ENCODE measurements at regions not wholly inside any gene's neighbourhood (a gene's known extent, or its start where the extent isn't known, plus 50 kb on each side); places are given as distances from the start of the nearest gene placed in this dataset.

DNA sequence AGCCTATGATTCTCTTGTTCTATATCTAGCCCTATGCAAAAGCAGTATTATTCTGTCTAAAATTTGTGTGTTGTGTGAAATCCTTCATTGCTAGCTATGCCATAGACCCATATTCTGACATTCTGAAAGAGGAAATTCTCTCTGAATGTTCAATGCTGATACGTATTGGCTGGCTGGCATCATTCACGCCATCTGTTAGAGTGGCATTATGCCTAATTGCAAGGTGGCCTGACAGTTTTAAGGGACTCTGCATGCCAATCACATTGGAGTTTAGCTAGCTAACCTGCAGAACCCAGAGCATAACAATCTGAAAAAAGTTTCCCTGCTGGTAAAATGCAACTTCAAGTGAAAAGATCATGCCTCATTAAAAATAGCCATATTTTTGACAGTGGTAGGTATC lies 316.0 kb downstream of the SOX11 start:
- DNase-seq (ENCODE audit: low read depth): no peak
- Histone ChIP-seq H3K4me3 (ENCODE audit: low read depth, low read length) (no peak overlapping the region), H3K36me3 (ENCODE audit: control insufficient read depth, insufficient read depth, low read length) (no peaks in the 10 kb centered on the region), H3K27me3 (ENCODE audit: control insufficient read depth, insufficient read depth, low read length) (no peaks in the 10 kb centered on the region)
- POLR2A ChIA-PET: no interaction called here
- TF ChIP-seq, protein P1, sequence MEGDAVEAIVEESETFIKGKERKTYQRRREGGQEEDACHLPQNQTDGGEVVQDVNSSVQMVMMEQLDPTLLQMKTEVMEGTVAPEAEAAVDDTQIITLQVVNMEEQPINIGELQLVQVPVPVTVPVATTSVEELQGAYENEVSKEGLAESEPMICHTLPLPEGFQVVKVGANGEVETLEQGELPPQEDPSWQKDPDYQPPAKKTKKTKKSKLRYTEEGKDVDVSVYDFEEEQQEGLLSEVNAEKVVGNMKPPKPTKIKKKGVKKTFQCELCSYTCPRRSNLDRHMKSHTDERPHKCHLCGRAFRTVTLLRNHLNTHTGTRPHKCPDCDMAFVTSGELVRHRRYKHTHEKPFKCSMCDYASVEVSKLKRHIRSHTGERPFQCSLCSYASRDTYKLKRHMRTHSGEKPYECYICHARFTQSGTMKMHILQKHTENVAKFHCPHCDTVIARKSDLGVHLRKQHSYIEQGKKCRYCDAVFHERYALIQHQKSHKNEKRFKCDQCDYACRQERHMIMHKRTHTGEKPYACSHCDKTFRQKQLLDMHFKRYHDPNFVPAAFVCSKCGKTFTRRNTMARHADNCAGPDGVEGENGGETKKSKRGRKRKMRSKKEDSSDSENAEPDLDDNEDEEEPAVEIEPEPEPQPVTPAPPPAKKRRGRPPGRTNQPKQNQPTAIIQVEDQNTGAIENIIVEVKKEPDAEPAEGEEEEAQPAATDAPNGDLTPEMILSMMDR (IDR thresholded peaks at IDR 0.05; ENCODE audit: insufficient read depth, low read depth, low read length): no peak
- CTCF ChIA-PET: no interaction called here

GRCh38 chr2:6008726-6009125 lies 316.5 kb downstream of the SOX11 start:
- CTCF ChIA-PET: no interaction called here
- no peak overlapping the region for H3K4me3 ChIP-seq (ENCODE audit: low read depth, low read length)
- no peak for DNase-seq (ENCODE audit: low read depth)
- POLR2A ChIA-PET: no interaction called here
- H3K36me3 ChIP-seq (ENCODE audit: control insufficient read depth, insufficient read depth, low read length): no peaks in the 10 kb centered on the region
- no peaks in the 10 kb centered on the region for H3K27me3 ChIP-seq (ENCODE audit: control insufficient read depth, insufficient read depth, low read length)
- TF ChIP-seq, protein P1 (IDR thresholded peaks at IDR 0.05; ENCODE audit: insufficient read depth, low read depth, low read length): no peak

- ChIA-PET POLR2A (no interaction called here), CTCF (interaction anchor here (0.7 kb wide), 1 partner anchor 627 kb away, joined by 3 read pairs; no protein-coding TSS in a partner anchor)
- Histone ChIP-seq H3K4me3 (ENCODE audit: low read depth, low read length) (no peak overlapping the region), H3K36me3 (ENCODE audit: control insufficient read depth, insufficient read depth, low read length) (no peaks in the 10 kb centered on the region), H3K27me3 (ENCODE audit: control insufficient read depth, insufficient read depth, low read length) (no peaks in the 10 kb centered on the region)
- DNase-seq (ENCODE audit: low read depth): no peak
- TF ChIP-seq, protein P1 (IDR thresholded peaks at IDR 0.05; ENCODE audit: insufficient read depth, low read depth, low read length): no peak
Measured at GRCh38 chr2:6010163-6010562, 318.0 kb downstream of the SOX11 start.

DNA sequence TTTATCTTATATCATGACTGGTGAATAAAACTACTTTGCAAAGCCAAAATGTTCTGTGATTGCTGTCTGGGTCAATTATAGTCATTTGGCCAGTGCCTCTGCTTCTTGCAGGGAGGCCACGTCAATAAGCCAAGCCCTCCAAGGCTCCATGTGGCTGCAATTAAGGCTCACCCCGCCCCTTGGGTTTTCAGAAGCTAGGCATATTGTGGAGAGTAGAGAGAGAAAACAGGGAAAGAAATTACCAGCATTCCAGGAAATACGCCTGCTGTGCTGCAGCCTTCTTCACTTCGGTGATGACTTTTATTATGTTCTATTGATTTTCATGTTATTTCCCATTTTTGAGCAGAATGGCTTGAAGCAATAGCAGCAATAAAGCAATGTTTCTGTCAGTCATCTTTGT lies 319.7 kb downstream of the SOX11 start:
- H3K27me3 ChIP-seq (ENCODE audit: control insufficient read depth, insufficient read depth, low read length): no peaks in the 10 kb centered on the region
- no peak overlapping the region for H3K4me3 ChIP-seq (ENCODE audit: low read depth, low read length)
- DNase-seq (ENCODE audit: low read depth): no peak
- H3K36me3 ChIP-seq (ENCODE audit: control insufficient read depth, insufficient read depth, low read length): no peaks in the 10 kb centered on the region
- TF ChIP-seq, protein P1 (IDR thresholded peaks at IDR 0.05; ENCODE audit: insufficient read depth, low read depth, low read length): no peak
- ChIA-PET CTCF (no interaction called here), POLR2A (no interaction called here)

DNA sequence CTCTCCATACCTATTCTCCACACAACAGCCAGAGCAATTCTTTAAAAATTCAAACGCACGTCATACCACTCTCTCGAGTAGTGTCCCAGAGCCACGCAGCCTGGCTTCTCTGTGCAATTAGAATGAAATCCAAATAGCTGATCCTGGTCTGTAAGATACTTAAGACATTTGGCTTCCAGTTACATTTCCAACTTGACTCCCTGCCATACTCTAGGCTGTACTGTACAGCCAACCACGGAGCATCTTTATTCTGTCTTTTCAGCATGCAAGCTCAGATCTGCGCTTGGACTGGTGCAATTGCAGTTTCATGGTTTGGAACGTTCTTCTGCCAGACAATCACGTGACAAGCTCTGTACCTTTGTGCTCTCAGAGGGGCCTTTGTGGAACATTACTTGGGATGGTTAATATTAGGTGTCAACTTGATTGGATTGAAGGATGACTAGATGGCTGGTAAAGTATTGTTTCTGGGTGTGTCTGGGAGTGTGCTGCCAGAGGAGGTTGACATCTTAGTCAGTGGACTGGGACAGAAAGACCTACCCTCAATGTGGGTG lies 325.6 kb downstream of the SOX11 start:
- no peak for DNase-seq (ENCODE audit: low read depth)
- no peaks in the 10 kb centered on the region for H3K27me3 ChIP-seq (ENCODE audit: control insufficient read depth, insufficient read depth, low read length)
- TF ChIP-seq, protein P1 (IDR thresholded peaks at IDR 0.05; ENCODE audit: insufficient read depth, low read depth, low read length): no peak
- H3K4me3 ChIP-seq (ENCODE audit: low read depth, low read length): no peak overlapping the region
- ChIA-PET CTCF (no interaction called here), POLR2A (no interaction called here)
- H3K36me3 ChIP-seq (ENCODE audit: control insufficient read depth, insufficient read depth, low read length): no peaks in the 10 kb centered on the region
